ENCODE measurements at regions not wholly inside any gene's neighbourhood (a gene's known extent, or its start where the extent isn't known, plus 50 kb on each side); places are given as distances from the start of the nearest gene placed in this dataset.

DNA sequence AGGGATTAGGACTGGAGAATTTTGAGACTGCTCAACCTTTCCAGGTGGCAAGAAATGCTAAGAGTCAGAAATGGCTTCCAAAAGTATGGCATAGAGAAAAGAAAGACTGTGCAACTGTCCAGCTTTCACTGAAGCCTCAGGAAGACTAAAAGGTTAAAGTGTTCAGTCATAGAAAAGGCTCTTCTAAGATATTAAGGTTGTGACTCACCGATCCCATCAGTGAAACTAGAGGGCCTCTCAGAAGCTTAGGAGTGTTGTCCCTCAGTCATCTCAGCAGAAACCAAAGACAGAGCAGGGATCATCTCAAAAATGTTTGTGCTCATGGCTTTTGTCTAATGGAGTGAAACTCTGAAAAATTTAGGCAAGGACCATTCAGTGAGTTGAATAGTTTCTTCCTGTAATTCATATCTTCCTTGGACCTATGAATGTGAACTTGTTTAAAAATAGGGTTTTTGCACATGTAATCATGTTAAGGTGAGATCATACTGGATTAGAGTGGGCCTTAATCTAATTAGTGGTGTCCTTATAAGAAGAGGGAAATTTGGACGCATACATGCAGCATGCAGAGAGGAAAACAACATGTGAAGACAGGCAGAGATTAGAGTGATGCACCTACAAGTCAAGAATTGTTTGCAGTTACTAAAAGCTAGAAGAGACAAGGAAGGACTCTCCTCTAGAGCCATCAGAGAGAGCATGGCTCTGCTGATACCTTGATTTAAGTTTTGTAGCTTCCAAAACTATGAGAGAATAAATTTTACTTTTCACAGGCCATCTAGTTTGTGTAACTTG, 71.3 kb downstream of the RPE65 start:
- Histone ChIP-seq H3K27ac (no peak overlapping the region), H3K4me3 (no peak overlapping the region), H3K4me1 (no peaks in the 10 kb centered on the region), H3K36me3 (replicated peaks in 1 of 2; ENCODE audit: insufficient read depth in 1 of 2, low read depth in 2 of 2) (no peaks in the 10 kb centered on the region), H3K27me3 (no peaks in the 10 kb centered on the region), H3K9me3 (no peaks in the 10 kb centered on the region)
- no peak for TF ChIP-seq POLR2A (IDR thresholded peaks at IDR 0.05)
- TF ChIP-seq, protein P1, sequence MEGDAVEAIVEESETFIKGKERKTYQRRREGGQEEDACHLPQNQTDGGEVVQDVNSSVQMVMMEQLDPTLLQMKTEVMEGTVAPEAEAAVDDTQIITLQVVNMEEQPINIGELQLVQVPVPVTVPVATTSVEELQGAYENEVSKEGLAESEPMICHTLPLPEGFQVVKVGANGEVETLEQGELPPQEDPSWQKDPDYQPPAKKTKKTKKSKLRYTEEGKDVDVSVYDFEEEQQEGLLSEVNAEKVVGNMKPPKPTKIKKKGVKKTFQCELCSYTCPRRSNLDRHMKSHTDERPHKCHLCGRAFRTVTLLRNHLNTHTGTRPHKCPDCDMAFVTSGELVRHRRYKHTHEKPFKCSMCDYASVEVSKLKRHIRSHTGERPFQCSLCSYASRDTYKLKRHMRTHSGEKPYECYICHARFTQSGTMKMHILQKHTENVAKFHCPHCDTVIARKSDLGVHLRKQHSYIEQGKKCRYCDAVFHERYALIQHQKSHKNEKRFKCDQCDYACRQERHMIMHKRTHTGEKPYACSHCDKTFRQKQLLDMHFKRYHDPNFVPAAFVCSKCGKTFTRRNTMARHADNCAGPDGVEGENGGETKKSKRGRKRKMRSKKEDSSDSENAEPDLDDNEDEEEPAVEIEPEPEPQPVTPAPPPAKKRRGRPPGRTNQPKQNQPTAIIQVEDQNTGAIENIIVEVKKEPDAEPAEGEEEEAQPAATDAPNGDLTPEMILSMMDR (IDR thresholded peaks at IDR 0.05) = no peak
- intact Hi-C loops (cut with DNase I) = no loop called here
- DNase-seq (no peak), ATAC-seq (no peak)
- WGBS, 2 donors = 86 to 91% methylated on average over 2 of the region's 2 CpGs

DNA sequence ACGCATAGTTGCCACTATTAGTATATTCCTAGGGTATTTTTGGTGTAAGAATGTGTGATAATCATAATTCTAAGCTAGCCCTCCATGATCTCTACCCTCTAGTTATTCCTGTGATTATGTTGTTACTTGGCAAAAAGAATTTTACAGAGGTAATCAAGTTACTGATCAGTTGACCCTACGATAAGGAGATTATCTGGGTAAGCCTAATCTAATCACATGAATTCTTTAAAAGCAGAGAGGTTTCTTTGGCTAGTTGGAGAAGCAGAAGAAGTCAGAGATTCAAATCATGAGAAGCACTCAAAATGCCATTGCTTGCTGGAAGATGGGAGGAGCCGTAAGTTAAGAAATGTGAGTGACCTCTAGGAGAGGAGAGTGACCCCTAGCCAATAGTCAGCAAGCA, 72.7 kb downstream of the RPE65 start:
- DNase-seq (no peak), ATAC-seq (no peak)
- Histone ChIP-seq H3K4me1 (no peaks in the 10 kb centered on the region), H3K36me3 (replicated peaks in 1 of 2; ENCODE audit: insufficient read depth in 1 of 2, low read depth in 2 of 2) (no peaks in the 10 kb centered on the region), H3K27me3 (no peaks in the 10 kb centered on the region), H3K27ac (no peak overlapping the region), H3K9me3 (no peaks in the 10 kb centered on the region), H3K4me3 (no peak overlapping the region)
- no peak for TF ChIP-seq POLR2A (IDR thresholded peaks at IDR 0.05)
- TF ChIP-seq, protein P1 (IDR thresholded peaks at IDR 0.05) = no peak
- 78 to 79% methylated on average over 3 of the region's 3 CpGs for whole genome bisulfite sequencing, 2 donors
- intact Hi-C loops (cut with DNase I) = no loop called here

DNA sequence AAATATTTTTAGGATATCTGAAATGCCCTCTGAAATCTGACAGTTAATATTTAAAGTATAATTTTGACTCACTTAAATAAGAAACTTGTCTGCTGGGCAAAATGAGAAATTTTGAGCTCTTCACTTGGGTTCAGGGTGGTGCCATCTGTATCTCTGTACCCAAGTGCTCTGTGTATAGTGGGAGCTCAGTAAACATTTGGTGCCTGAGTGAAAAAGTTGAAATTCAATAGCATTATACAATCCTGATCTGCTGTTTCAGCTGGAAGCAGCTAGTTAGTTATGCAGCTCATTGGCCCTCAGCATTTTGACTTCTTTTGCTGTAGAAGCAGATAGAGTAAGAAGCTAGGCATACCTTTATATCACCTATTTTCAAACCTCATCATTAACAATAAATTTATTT, 73.3 kb downstream of the RPE65 start:
- Histone ChIP-seq H3K27ac (no peak overlapping the region), H3K36me3 (replicated peaks in 1 of 2; ENCODE audit: insufficient read depth in 1 of 2, low read depth in 2 of 2) (no peaks in the 10 kb centered on the region), H3K9me3 (no peaks in the 10 kb centered on the region), H3K4me3 (no peak overlapping the region), H3K4me1 (no peaks in the 10 kb centered on the region), H3K27me3 (no peaks in the 10 kb centered on the region)
- DNase-seq (no peak), ATAC-seq (no peak)
- TF ChIP-seq POLR2A (IDR thresholded peaks at IDR 0.05) = no peak
- TF ChIP-seq, protein P1 (IDR thresholded peaks at IDR 0.05) = no peak
- intact Hi-C loops (cut with DNase I) = no loop called here

DNA sequence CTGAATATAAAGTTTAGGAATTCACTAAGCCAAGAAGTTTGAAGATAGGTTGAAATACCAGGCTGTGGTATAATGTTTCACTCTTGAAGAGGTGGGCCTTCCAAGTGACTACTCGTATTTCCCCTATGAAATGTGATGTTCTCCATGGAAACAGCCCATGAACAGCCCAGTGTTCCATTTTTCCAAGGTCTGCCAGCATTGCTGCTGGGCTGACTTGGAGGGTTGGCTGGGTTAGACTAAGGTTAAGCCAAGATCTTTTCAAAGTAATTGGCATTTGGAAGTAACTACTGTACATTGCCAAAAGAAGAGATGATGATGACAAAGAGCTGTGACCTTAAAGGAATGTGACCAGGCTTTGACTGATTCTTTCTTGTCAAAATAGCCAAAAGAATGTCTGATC, 73.8 kb downstream of the RPE65 start:
- Histone ChIP-seq H3K9me3 (no peaks in the 10 kb centered on the region), H3K36me3 (replicated peaks in 1 of 2; ENCODE audit: insufficient read depth in 1 of 2, low read depth in 2 of 2) (no peaks in the 10 kb centered on the region), H3K4me1 (no peaks in the 10 kb centered on the region), H3K4me3 (no peak overlapping the region), H3K27ac (no peak overlapping the region), H3K27me3 (no peaks in the 10 kb centered on the region)
- no peak for ATAC-seq
- WGBS, 2 donors = 6 to 23% methylated on average over 1 of the region's 1 CpG
- TF ChIP-seq, protein P1 (IDR thresholded peaks at IDR 0.05) = no peak
- no peak for TF ChIP-seq POLR2A (IDR thresholded peaks at IDR 0.05)
- no peak for DNase-seq
- intact Hi-C loops (cut with DNase I) = no loop called here

DNA sequence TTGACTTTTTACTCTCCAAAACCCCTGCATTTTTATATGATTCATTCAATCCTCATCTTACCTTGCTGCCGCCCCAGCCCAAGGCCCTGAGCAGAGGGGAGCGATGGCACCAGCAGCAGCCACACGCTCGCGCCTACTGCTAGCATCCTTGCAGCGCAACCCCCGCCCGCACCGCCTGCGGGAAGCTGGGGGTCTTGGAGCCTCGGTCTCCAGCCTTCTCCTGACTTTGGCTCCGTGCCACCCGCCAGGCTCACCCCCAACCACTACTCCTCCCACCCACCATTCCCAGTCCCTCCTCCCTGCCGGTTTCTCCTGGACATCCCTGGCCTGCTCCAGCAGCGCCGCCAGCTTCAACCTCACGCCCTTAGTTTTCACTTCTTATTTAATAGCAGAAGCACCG, 76.6 kb downstream of the RPE65 start:
- no peaks in the 10 kb centered on the region for H3K36me3 ChIP-seq (replicated peaks in 1 of 2; ENCODE audit: insufficient read depth in 1 of 2, low read depth in 2 of 2)
- ATAC-seq (no peak), DNase-seq (no peak)
- H3K27ac ChIP-seq = no peak overlapping the region
- intact Hi-C loops (cut with DNase I) = no loop called here
- H3K9me3 ChIP-seq = no peaks in the 10 kb centered on the region
- peaks cover 4% of the 10 kb centered on the region for H3K4me1 ChIP-seq
- H3K4me3 ChIP-seq = no peak overlapping the region
- H3K27me3 ChIP-seq = no peaks in the 10 kb centered on the region
- WGBS, 2 donors = 94 to 95% methylated on average over 18 of the region's 18 CpGs
- TF ChIP-seq POLR2A (IDR thresholded peaks at IDR 0.05) = no peak
- TF ChIP-seq, protein P1 (IDR thresholded peaks at IDR 0.05) = no peak
